Psoas muscle (tissue), 7 donors: ENCODE measurements at regions not wholly inside any gene's neighbourhood (a gene's known extent, or its start where the extent isn't known, plus 50 kb on each side); places are given as distances from the start of the nearest gene placed in this dataset.

Experiments used
- ATAC-seq, 4 donors: fragments of 200-7000 bp; cut with Tn5 transposase; one replicate each; pipeline ENCODE4 v1.9.1; 2020; ENCODE audit warnings: moderate library complexity in 3 of 4, mild to moderate bottlenecking in 2 of 4
- DNase-seq, 2 donors: peaks; one replicate each; pipeline ENCODE4 v3.0.0-alpha.2; 2020
- H3K27ac ChIP-seq: fragments of 200-600 bp; one replicate; pipeline ENCODE4 v1.8.0; 2022
- H3K27me3 ChIP-seq, 3 donors: fragments of 200-600 bp in 1 of 3; one replicate each; pipeline versions ENCODE4 v1.6.1 to v1.8.0; 2013 to 2022; ENCODE audit warnings: low read length in 2 of 3, mild to moderate bottlenecking in 2 of 3, moderate library complexity in 1 of 3; ENCODE audit not compliant: insufficient read depth in 3 of 3
- H3K36me3 ChIP-seq, 2 donors: fragments of 200-600 bp in 1 of 2; one replicate each; pipeline versions ENCODE4 v1.6.1 to v1.8.0; 2013 to 2022; ENCODE audit warnings: low read depth in 1 of 2, mild to moderate bottlenecking in 1 of 2, moderate library complexity in 1 of 2; ENCODE audit not compliant: insufficient read depth in 1 of 2
- H3K4me1 ChIP-seq: fragments of 200-600 bp; one replicate; pipeline ENCODE4 v1.8.0; 2022
- H3K4me3 ChIP-seq: fragments of 200-600 bp; one replicate; pipeline ENCODE4 v1.8.0; 2022; ENCODE audit warnings: mild to moderate bottlenecking
- H3K9me3 ChIP-seq: fragments of 200-600 bp; one replicate; pipeline ENCODE4 v1.8.0; 2022
- CTCF ChIP-seq: fragments of 200-600 bp; IDR thresholded peaks from one replicate; pipeline ENCODE4 v1.8.0; 2022; ENCODE audit warnings: antibody characterized with exemption
- WGBS, 3 donors: extraction: QIAGEN DNeasy Blood & Tissue Kit; methylation state at CpG; one replicate each; pipeline versions ENCODE4 v1.1.6 to v1.1.7; 2013; 5-methylcytosine and 5-hydroxymethylcytosine counted together
- intact Hi-C, 2 donors: fragments of 100-400 bp; cut with DNase I; formaldehyde crosslinking; loops; one replicate each; pipeline versions ENCODE4 v1.11.0 to v1.14.2; 2022
- donor health status: healthy with polysubstance abuse.
- donor health status: DM: no; HTN: no; CAD: no; lungs with moderate emphysema.
- donor health status: Bipolar disorder and iron deficiency.
- donor health status: healthy.
- donor health status: DM: yes; HTN: yes; CAD: no.
- donor health status: DM: no; HTN: no; CAD: no.
- donor health status: DM: yes; HTN: yes; CAD: no.

- TF ChIP-seq CTCF = no peak
- ATAC-seq (no peak), DNase-seq (no peak)
- WGBS, 3 donors = 73 to 88% (median 82%) methylated on average over 1 of the region's 1 CpG
- Histone ChIP-seq H3K36me3 (no peaks in the 10 kb centered on the region), H3K4me3 (no peak overlapping the region), H3K9me3 (no peaks in the 10 kb centered on the region), H3K27ac (no peak overlapping the region), H3K27me3 (no peaks in the 10 kb centered on the region), H3K4me1 (peaks cover 54% of the 10 kb centered on the region)
- intact Hi-C loops = no loop called here
Measured at GRCh38 chr1:39152923-39153322, 51.6 kb upstream of the MACF1 start.

- H3K4me1 ChIP-seq = peaks cover 62% of the 10 kb centered on the region
- TF ChIP-seq CTCF = no peak
- H3K9me3 ChIP-seq = no peaks in the 10 kb centered on the region
- H3K36me3 ChIP-seq = no peaks in the 10 kb centered on the region
- intact Hi-C loops = no loop called here
- H3K27me3 ChIP-seq = no peaks in the 10 kb centered on the region
- no peak for DNase-seq
- H3K4me3 ChIP-seq = no peak overlapping the region
- H3K27ac ChIP-seq = no peak overlapping the region
- 17 to 42% (median 36%) methylated on average over 2 of the region's 2 CpGs for WGBS, 3 donors
- peak in 2 of 4 donors; percentile 8 to 20 for ATAC-seq
Measured at GRCh38 chr1:39153684-39154083, 50.8 kb upstream of the MACF1 start.

- ATAC-seq (peak; percentile 55 to 71 (median 68)), DNase-seq (peak in 1 of 2 donors; percentile 50)
- WGBS, 3 donors = 40 to 57% (median 49%) methylated on average over 6 of the region's 6 CpGs
- intact Hi-C loops = no loop called here
- no peaks in the 10 kb centered on the region for H3K36me3 ChIP-seq
- no peaks in the 10 kb centered on the region for H3K27me3 ChIP-seq
- H3K4me3 ChIP-seq = no peak overlapping the region
- H3K9me3 ChIP-seq = no peaks in the 10 kb centered on the region
- TF ChIP-seq CTCF = no peak
- H3K4me1 ChIP-seq = peaks cover 71% of the 10 kb centered on the region
- H3K27ac ChIP-seq = peak overlapping the region; percentile 28
Measured at GRCh38 chr1:39154553-39155421, 49.7 kb upstream of the MACF1 start.
